Astrocyte (in vitro differentiated cells and primary cell): ENCODE measurements at regions not wholly inside any gene's neighbourhood (a gene's known extent, or its start where the extent isn't known, plus 50 kb on each side); places are given as distances from the start of the nearest gene placed in this dataset.

Experiments
- CTCF ChIP-seq: IDR thresholded peaks from 2 replicates; pipeline ENCODE4 v1.5.1; 2011; ENCODE audit warnings: low read depth, mild to moderate bottlenecking, inconsistent platforms, low read length, moderate library complexity; ENCODE audit not compliant: insufficient read depth
- EZH2 ChIP-seq: IDR thresholded peaks from 2 replicates; pipeline ENCODE4 v1.6.1; 2012; ENCODE audit warnings: mild to moderate bottlenecking, low read length, inconsistent platforms; ENCODE audit not compliant: insufficient read depth

GRCh38 chr10:130362308-130362761 is 226.1 kb downstream of the GLRX3 start:
- no peak for TF ChIP-seq CTCF
- TF ChIP-seq EZH2 = no peak
